WERI-Rb-1 (cell line): ENCODE measurements at regions not wholly inside any gene's neighbourhood (a gene's known extent, or its start where the extent isn't known, plus 50 kb on each side); places are given as distances from the start of the nearest gene placed in this dataset.

Source experiments
- DNase-seq: peaks from one replicate; pipeline ENCODE4 v3.0.0-alpha.2; 2020
- H3K27ac ChIP-seq: fragments of 250-450 bp; sonication (Bioruptor Pico); 2 replicates; pipeline ENCODE4 v1.5.1; 2020; ENCODE audit warnings: mild to moderate bottlenecking, moderate library complexity
- H3K27me3 ChIP-seq: fragments of 250-450 bp; sonication (Bioruptor Pico); 2 replicates; pipeline ENCODE4 v1.5.1; 2021; ENCODE audit warnings: mild to moderate bottlenecking, low read depth, moderate library complexity; ENCODE audit not compliant: insufficient read depth, severe bottlenecking
- H3K36me3 ChIP-seq: fragments of 250-450 bp; sonication (Bioruptor Pico); 2 replicates; pipeline ENCODE4 v1.5.1; 2020; ENCODE audit warnings: mild to moderate bottlenecking, moderate library complexity
- H3K4me3 ChIP-seq: 2 replicates; pipeline ENCODE4 v1.5.1; 2011; ENCODE audit warnings: low read depth, mild to moderate bottlenecking, control low read depth, low read length
- H3K9me3 ChIP-seq: fragments of 250-450 bp; sonication (Bioruptor Pico); 2 replicates; pipeline ENCODE4 v1.5.1; 2021; ENCODE audit warnings: mild to moderate bottlenecking, moderate library complexity; ENCODE audit not compliant: severe bottlenecking
- TF ChIP-seq, protein P1 (sequence below): IDR thresholded peaks from 2 replicates; pipeline ENCODE4 v1.5.1; 2011; ENCODE audit warnings: low read depth, mild to moderate bottlenecking, control low read depth, inconsistent platforms, low read length

DNA sequence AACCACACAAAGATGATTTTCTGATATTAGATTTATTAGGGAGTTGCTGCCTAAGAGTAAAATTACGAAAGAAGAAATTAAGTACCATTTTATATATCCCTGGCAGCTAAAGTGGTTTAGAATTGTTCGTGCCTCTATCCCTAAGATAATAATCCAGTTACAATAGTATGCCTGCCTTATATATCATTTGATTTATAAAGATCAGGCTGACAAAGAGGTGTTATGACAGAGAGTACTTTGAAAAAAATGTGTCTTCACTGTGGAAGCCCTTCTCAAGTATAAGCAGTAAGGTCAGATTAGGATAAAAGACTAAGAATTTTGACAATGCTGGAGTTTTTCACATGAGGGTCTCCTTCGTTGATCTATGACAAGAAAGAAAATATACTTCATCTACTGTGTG, 619.9 kb downstream of the ADGRL2 start:
- DNase-seq: no peak
- Histone ChIP-seq H3K27me3 (no peaks in the 10 kb centered on the region), H3K36me3 (no peaks in the 10 kb centered on the region), H3K9me3 (no peaks in the 10 kb centered on the region), H3K27ac (no peak overlapping the region), H3K4me3 (no peak overlapping the region)
- TF ChIP-seq, protein P1, sequence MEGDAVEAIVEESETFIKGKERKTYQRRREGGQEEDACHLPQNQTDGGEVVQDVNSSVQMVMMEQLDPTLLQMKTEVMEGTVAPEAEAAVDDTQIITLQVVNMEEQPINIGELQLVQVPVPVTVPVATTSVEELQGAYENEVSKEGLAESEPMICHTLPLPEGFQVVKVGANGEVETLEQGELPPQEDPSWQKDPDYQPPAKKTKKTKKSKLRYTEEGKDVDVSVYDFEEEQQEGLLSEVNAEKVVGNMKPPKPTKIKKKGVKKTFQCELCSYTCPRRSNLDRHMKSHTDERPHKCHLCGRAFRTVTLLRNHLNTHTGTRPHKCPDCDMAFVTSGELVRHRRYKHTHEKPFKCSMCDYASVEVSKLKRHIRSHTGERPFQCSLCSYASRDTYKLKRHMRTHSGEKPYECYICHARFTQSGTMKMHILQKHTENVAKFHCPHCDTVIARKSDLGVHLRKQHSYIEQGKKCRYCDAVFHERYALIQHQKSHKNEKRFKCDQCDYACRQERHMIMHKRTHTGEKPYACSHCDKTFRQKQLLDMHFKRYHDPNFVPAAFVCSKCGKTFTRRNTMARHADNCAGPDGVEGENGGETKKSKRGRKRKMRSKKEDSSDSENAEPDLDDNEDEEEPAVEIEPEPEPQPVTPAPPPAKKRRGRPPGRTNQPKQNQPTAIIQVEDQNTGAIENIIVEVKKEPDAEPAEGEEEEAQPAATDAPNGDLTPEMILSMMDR: no peak

GRCh38 chr1:82411605-82412004, 610.9 kb downstream of the ADGRL2 start:
- Histone ChIP-seq H3K27ac (no peak overlapping the region), H3K4me3 (no peak overlapping the region), H3K27me3 (no peaks in the 10 kb centered on the region), H3K36me3 (no peaks in the 10 kb centered on the region), H3K9me3 (no peaks in the 10 kb centered on the region)
- DNase-seq: no peak
- TF ChIP-seq, protein P1: no peak

DNA sequence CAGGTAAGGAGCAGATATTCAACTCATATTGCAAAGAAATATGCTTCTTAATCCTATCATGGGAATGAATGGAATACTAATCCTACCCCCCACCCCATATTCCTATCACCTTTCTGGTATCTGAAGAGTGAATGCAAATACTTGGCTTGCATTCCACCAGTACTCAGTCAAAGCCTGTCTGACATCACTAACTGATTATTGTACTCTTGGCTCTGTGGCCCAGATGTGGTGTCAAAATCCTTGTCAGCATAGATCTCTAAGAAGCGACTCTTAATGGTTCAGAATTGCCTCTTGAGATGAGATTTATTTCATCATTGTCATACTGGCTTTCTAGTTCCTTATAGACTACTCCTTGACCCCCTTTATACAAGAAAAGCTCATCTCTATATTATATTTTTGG, 604.6 kb downstream of the ADGRL2 start:
- Histone ChIP-seq H3K27ac (no peak overlapping the region), H3K9me3 (no peaks in the 10 kb centered on the region), H3K36me3 (no peaks in the 10 kb centered on the region), H3K27me3 (no peaks in the 10 kb centered on the region), H3K4me3 (no peak overlapping the region)
- TF ChIP-seq, protein P1: no peak
- no peak for DNase-seq

GRCh38 chr1:82401116-82401515, 600.4 kb downstream of the ADGRL2 start:
- no peaks in the 10 kb centered on the region for H3K27me3 ChIP-seq
- H3K27ac ChIP-seq: no peak overlapping the region
- H3K36me3 ChIP-seq: no peaks in the 10 kb centered on the region
- H3K9me3 ChIP-seq: no peaks in the 10 kb centered on the region
- TF ChIP-seq, protein P1: no peak
- H3K4me3 ChIP-seq: no peak overlapping the region
- DNase-seq: no peak

- no peak for DNase-seq
- H3K27ac ChIP-seq: no peak overlapping the region
- TF ChIP-seq, protein P1: no peak
- no peaks in the 10 kb centered on the region for H3K27me3 ChIP-seq
- no peaks in the 10 kb centered on the region for H3K9me3 ChIP-seq
- H3K4me3 ChIP-seq: no peak overlapping the region
- no peaks in the 10 kb centered on the region for H3K36me3 ChIP-seq
Observed at GRCh38 chr1:82400521-82400920, 599.8 kb downstream of the ADGRL2 start.

DNA sequence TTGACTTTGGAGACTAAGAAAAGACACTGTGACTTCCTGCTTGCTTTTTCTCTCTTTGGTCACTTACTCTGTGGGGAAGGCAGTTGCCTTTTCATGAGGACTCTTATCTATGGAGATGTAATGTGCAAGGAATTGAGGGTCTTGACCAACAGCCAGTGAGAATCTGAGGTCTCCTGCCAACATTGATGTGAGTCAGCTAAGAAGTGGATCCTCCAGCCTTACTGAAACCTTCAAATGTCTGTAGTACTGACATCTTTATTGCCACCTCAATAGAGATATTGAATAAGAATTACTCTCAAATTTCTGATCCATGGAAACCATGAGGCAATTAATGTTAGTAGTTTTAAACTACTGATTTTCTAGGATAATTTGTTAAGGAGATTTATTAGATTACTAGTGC, 598.4 kb downstream of the ADGRL2 start:
- no peaks in the 10 kb centered on the region for H3K36me3 ChIP-seq

More for the DNA sequence above, 598.4 kb downstream of the ADGRL2 start:
- no peak overlapping the region for H3K27ac ChIP-seq
- no peaks in the 10 kb centered on the region for H3K27me3 ChIP-seq
- no peak for DNase-seq
- TF ChIP-seq, protein P1: no peak
- no peaks in the 10 kb centered on the region for H3K9me3 ChIP-seq
- H3K4me3 ChIP-seq: no peak overlapping the region
